Karpas-422 (cell line): ENCODE measurements at regions not wholly inside any gene's neighbourhood (a gene's known extent, or its start where the extent isn't known, plus 50 kb on each side); places are given as distances from the start of the nearest gene placed in this dataset.

Experiments
- DNase-seq: peaks from one replicate; pipeline ENCODE4 v3.0.0-alpha.2; 2015
- H2AFZ ChIP-seq: fragments of 200-600 bp; sonication (generic); 2 replicates; pipeline ENCODE4 v1.6.1; 2014; ENCODE audit warnings: antibody characterized with exemption, low read length, mixed read lengths
- H3K27ac ChIP-seq: fragments of 200-600 bp; sonication (generic); 2 replicates; pipeline ENCODE4 v1.5.1; 2014; ENCODE audit warnings: mild to moderate bottlenecking, low read length, moderate library complexity
- H3K27me3 ChIP-seq: fragments of 200-600 bp; sonication (generic); 2 replicates; pipeline ENCODE4 v1.6.1; 2014; ENCODE audit warnings: low read length, mixed read lengths
- H3K36me3 ChIP-seq: fragments of 200-600 bp; sonication (generic); 2 replicates; pipeline ENCODE4 v1.6.1; 2014; ENCODE audit warnings: low read length, mixed read lengths; ENCODE audit not compliant: insufficient read depth
- H3K4me1 ChIP-seq: fragments of 200-600 bp; sonication (generic); 2 replicates; pipeline ENCODE4 v1.6.1; 2014; ENCODE audit warnings: mild to moderate bottlenecking, low read length, mixed read lengths
- H3K4me2 ChIP-seq: fragments of 200-600 bp; sonication (generic); 2 replicates; pipeline ENCODE4 v1.6.1; 2014; ENCODE audit warnings: low read length, low read depth, mild to moderate bottlenecking; ENCODE audit not compliant: poor library complexity, severe bottlenecking
- H3K4me3 ChIP-seq: fragments of 200-600 bp; sonication (generic); 2 replicates; pipeline ENCODE4 v1.5.1; 2014; ENCODE audit warnings: mild to moderate bottlenecking, antibody characterized with exemption, low read length, mixed read lengths
- H3K79me2 ChIP-seq: fragments of 200-600 bp; sonication (generic); 2 replicates; pipeline ENCODE4 v1.6.1; 2014; ENCODE audit warnings: mild to moderate bottlenecking, low read length, mixed read lengths
- H3K9ac ChIP-seq: fragments of 200-600 bp; sonication (generic); 2 replicates; pipeline ENCODE4 v1.6.0; 2014; ENCODE audit warnings: low read length
- H3K9me2 ChIP-seq: fragments of 200-600 bp; sonication (generic), shearing (Covaris generic); replicated peaks from 2 replicates; pipeline ENCODE4 v1.6.0; 2014; ENCODE audit warnings: mild to moderate bottlenecking, low read length, moderate library complexity; ENCODE audit not compliant: insufficient read depth
- H3K9me3 ChIP-seq: fragments of 300-700, 200-600 bp; sonication (generic); 2 replicates; pipeline ENCODE4 v1.6.1; 2014; ENCODE audit warnings: low read length, mixed read lengths
- H4K20me1 ChIP-seq: fragments of 200-600 bp; sonication (generic); 2 replicates; pipeline ENCODE4 v1.6.1; 2014; ENCODE audit warnings: mild to moderate bottlenecking, antibody characterized with exemption, low read length, low read depth; ENCODE audit not compliant: insufficient read depth

DNA sequence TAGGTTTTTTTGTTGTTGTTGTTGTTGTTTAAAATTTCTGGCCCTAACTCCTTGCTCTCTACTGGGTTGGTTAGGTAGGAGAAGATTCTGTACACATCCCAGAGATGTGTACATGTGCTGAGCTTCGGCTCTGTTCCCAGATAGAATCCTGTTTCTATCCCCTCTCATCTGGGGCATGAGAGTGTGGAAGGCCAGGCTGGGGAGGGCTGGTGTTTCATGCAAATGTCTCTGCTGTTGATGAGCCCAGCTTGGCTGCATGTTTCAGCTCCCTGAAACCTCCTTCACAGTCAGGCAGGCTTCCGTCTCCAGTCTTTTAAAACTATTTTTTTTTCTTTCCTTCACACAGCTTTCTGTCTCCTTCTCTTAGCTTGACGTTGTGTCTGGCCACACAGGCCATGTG lies 526.9 kb upstream of the KLF4 start:
- Histone ChIP-seq H3K79me2 (no peaks in the 10 kb centered on the region), H3K4me2 (no peak overlapping the region), H3K27ac (no peak overlapping the region), H3K4me1 (no peaks in the 10 kb centered on the region), H2AFZ (no peak overlapping the region), H3K9ac (no peak overlapping the region), H3K9me3 (no peaks in the 10 kb centered on the region), H3K27me3 (no peaks in the 10 kb centered on the region), H4K20me1 (no peaks in the 10 kb centered on the region), H3K9me2 (no peaks in the 10 kb centered on the region; the same call in 1 of the 2 replicates), H3K4me3 (no peak overlapping the region), H3K36me3 (no peaks in the 10 kb centered on the region)
- DNase-seq, result no peak

DNA sequence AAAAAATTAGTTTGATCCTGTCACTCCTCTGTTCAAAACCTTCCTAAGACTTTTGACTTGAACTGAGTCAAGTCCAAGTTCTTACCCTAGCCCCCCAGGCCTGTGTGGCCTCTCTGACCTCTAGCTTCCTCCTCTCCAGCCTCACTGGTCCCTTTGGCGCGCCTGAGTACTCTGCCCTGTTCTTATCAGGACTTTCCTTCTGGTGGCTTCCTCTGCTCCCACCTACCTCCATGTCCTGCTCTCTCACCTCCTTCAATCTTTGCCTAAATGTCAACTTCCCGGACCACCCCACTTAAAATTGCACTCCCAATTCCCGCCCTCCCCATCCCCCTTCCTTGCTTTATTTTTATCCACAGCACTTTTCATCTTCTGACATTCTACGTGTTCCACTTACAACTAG lies 526.1 kb upstream of the KLF4 start:
- no peaks in the 10 kb centered on the region for H3K4me1 ChIP-seq
- H3K27me3 ChIP-seq, result no peaks in the 10 kb centered on the region
- H3K36me3 ChIP-seq, result no peaks in the 10 kb centered on the region
- H3K9ac ChIP-seq, result no peak overlapping the region
- no peaks in the 10 kb centered on the region for H4K20me1 ChIP-seq
- no peak overlapping the region for H3K4me2 ChIP-seq
- no peaks in the 10 kb centered on the region for H3K79me2 ChIP-seq
- H3K9me3 ChIP-seq, result no peaks in the 10 kb centered on the region
- DNase-seq, result no peak
- no peak overlapping the region for H2AFZ ChIP-seq
- H3K27ac ChIP-seq, result no peak overlapping the region
- H3K4me3 ChIP-seq, result no peak overlapping the region
- no peaks in the 10 kb centered on the region; the same call in 1 of the 2 replicates for H3K9me2 ChIP-seq

- no peaks in the 10 kb centered on the region for H3K9me3 ChIP-seq
- H2AFZ ChIP-seq, result no peak overlapping the region
- no peak for DNase-seq
- H3K9ac ChIP-seq, result no peak overlapping the region
- no peak overlapping the region for H3K27ac ChIP-seq
- H3K9me2 ChIP-seq, result no peaks in the 10 kb centered on the region; the same call in 1 of the 2 replicates
- H3K4me3 ChIP-seq, result no peak overlapping the region
- no peak overlapping the region for H3K4me2 ChIP-seq
- H4K20me1 ChIP-seq, result no peaks in the 10 kb centered on the region
- H3K36me3 ChIP-seq, result no peaks in the 10 kb centered on the region
- no peaks in the 10 kb centered on the region for H3K4me1 ChIP-seq
- no peaks in the 10 kb centered on the region for H3K27me3 ChIP-seq
- no peaks in the 10 kb centered on the region for H3K79me2 ChIP-seq
These were observed 524.8 kb upstream of the KLF4 start for GRCh38 chr9:108014353-108014752.

GRCh38 chr9:108012886-108013665 lies 523.5 kb upstream of the KLF4 start:
- Histone ChIP-seq H2AFZ (no peak overlapping the region), H3K27ac (no peak overlapping the region), H3K4me3 (no peak overlapping the region), H3K27me3 (no peaks in the 10 kb centered on the region), H3K4me1 (no peaks in the 10 kb centered on the region), H3K36me3 (no peaks in the 10 kb centered on the region), H3K9ac (no peak overlapping the region), H4K20me1 (no peaks in the 10 kb centered on the region), H3K9me2 (no peaks in the 10 kb centered on the region; the same call in 1 of the 2 replicates), H3K79me2 (no peaks in the 10 kb centered on the region), H3K9me3 (no peaks in the 10 kb centered on the region), H3K4me2 (no peak overlapping the region)
- DNase-seq, result no peak

GRCh38 chr9:108012405-108012804 lies 522.8 kb upstream of the KLF4 start:
- H3K9me3 ChIP-seq, result no peaks in the 10 kb centered on the region
- no peak overlapping the region for H3K9ac ChIP-seq
- no peak overlapping the region for H3K4me3 ChIP-seq
- no peak overlapping the region for H3K27ac ChIP-seq
- no peak overlapping the region for H2AFZ ChIP-seq
- no peaks in the 10 kb centered on the region for H3K79me2 ChIP-seq
- no peak overlapping the region for H3K4me2 ChIP-seq
- H3K36me3 ChIP-seq, result no peaks in the 10 kb centered on the region
- no peaks in the 10 kb centered on the region; the same call in 1 of the 2 replicates for H3K9me2 ChIP-seq
- no peaks in the 10 kb centered on the region for H4K20me1 ChIP-seq
- H3K4me1 ChIP-seq, result no peaks in the 10 kb centered on the region
- H3K27me3 ChIP-seq, result no peaks in the 10 kb centered on the region
- DNase-seq, result no peak

DNA sequence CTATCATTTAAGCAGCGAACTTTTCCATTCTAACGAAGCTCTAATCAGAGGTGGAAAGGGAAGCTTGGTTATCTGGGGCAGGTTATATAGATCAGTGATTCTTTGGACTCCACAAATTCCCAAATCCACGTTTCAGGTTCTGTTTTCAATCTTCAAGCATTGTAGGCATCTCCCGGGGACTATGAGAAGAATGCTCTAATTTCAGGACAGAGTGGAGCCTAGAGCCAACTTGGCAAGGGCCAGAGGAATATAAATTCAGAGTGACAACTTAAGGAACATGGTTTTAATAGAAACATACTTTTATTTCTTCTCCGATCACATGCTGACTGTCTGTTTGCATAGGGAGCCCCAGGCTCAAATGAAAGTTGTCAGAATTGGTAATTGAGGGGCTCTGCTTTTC lies 514.0 kb upstream of the KLF4 start:
- H3K9me3 ChIP-seq, result no peaks in the 10 kb centered on the region
- H3K9ac ChIP-seq, result no peak overlapping the region
- no peak for DNase-seq

GRCh38 chr9:108002371-108002956 lies 512.9 kb upstream of the KLF4 start:
- Histone ChIP-seq H3K9me2 (no peaks in the 10 kb centered on the region), H3K27me3 (no peaks in the 10 kb centered on the region), H3K4me1 (no peaks in the 10 kb centered on the region), H4K20me1 (no peaks in the 10 kb centered on the region), H3K4me3 (no peak overlapping the region), H3K36me3 (no peaks in the 10 kb centered on the region), H3K4me2 (no peak overlapping the region), H3K79me2 (no peaks in the 10 kb centered on the region), H2AFZ (no peak overlapping the region), H3K9ac (no peak overlapping the region), H3K9me3 (no peaks in the 10 kb centered on the region), H3K27ac (no peak overlapping the region)
- DNase-seq, result no peak

More for the DNA sequence above, 514.0 kb upstream of the KLF4 start:
- Histone ChIP-seq H3K4me3 (no peak overlapping the region), H3K4me2 (no peak overlapping the region), H3K27me3 (no peaks in the 10 kb centered on the region), H3K79me2 (no peaks in the 10 kb centered on the region), H4K20me1 (no peaks in the 10 kb centered on the region), H3K36me3 (no peaks in the 10 kb centered on the region), H3K9me2 (no peaks in the 10 kb centered on the region), H3K4me1 (no peaks in the 10 kb centered on the region), H2AFZ (no peak overlapping the region), H3K27ac (no peak overlapping the region)

DNA sequence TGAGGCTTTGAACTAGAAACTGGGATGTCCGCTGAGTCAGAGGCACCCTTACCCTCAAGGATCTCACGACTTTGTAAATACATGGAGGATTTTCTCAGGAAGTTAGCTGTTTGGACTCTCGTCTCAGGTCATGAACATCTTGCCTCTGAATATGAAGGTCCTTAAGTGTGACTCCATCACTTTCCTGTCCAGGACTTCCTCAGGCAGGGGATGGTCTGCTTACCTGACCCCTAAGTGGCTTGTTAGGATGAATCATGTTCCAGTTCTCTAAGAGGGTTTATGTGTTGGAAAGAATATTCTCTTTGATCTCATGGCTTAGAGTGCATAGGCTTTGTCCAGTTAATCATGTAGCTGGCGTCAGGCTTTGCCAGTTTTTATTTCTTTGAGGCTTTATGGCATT lies 511.7 kb upstream of the KLF4 start:
- no peak overlapping the region for H2AFZ ChIP-seq
- no peaks in the 10 kb centered on the region for H3K4me1 ChIP-seq
- H3K36me3 ChIP-seq, result no peaks in the 10 kb centered on the region
- no peak overlapping the region for H3K27ac ChIP-seq
- H3K4me2 ChIP-seq, result no peak overlapping the region
- no peak overlapping the region for H3K4me3 ChIP-seq
- no peaks in the 10 kb centered on the region for H3K79me2 ChIP-seq
- H3K9me2 ChIP-seq, result no peaks in the 10 kb centered on the region
- no peaks in the 10 kb centered on the region for H3K9me3 ChIP-seq
- no peak for DNase-seq
- no peaks in the 10 kb centered on the region for H3K27me3 ChIP-seq
- H3K9ac ChIP-seq, result no peak overlapping the region
- no peaks in the 10 kb centered on the region for H4K20me1 ChIP-seq
